Osteocyte (in vitro differentiated cells): ENCODE measurements at regions not wholly inside any gene's neighbourhood (a gene's known extent, or its start where the extent isn't known, plus 50 kb on each side); places are given as distances from the start of the nearest gene placed in this dataset.
"Not testable (repeated sequence)": the region's sequence is repeated elsewhere in the genome, so short reads cannot be mapped to it uniquely, and the experiment has no call there.

ENCODE experiments used
- DNase-seq: peaks from one replicate; pipeline ENCODE4 v3.0.0; 2021; ENCODE audit warnings: mixed read lengths; ENCODE audit not compliant: unreplicated experiment; ENCODE audit errors: extremely low spot score
- H3K27ac Mint-ChIP-seq: one replicate; pipeline ENCODE4 v1.8.0; 2021; ENCODE audit warnings: mild to moderate bottlenecking, mixed read lengths; ENCODE audit not compliant: unreplicated experiment
- H3K27me3 Mint-ChIP-seq: one replicate; pipeline ENCODE4 v1.8.0; 2021; ENCODE audit warnings: mixed read lengths; ENCODE audit not compliant: unreplicated experiment
- H3K36me3 Mint-ChIP-seq: one replicate; pipeline ENCODE4 v1.8.0; 2021; ENCODE audit warnings: mixed read lengths; ENCODE audit not compliant: unreplicated experiment
- H3K4me1 Mint-ChIP-seq: one replicate; pipeline ENCODE4 v1.8.0; 2021; ENCODE audit warnings: mixed read lengths; ENCODE audit not compliant: unreplicated experiment
- H3K4me3 Mint-ChIP-seq: one replicate; pipeline ENCODE4 v1.8.0; 2021; ENCODE audit warnings: mild to moderate bottlenecking, moderate library complexity, mixed read lengths; ENCODE audit not compliant: unreplicated experiment
- H3K9me3 Mint-ChIP-seq: one replicate; pipeline ENCODE4 v1.8.0; 2021; ENCODE audit warnings: mixed read lengths; ENCODE audit not compliant: unreplicated experiment
- TF ChIP-seq, protein P1 (sequence below): fragments of 200-600 bp; sonication (generic); IDR thresholded peaks from 2 replicates; pipeline ENCODE4 v1.5.0; 2021; ENCODE audit warnings: antibody characterized with exemption, mild to moderate bottlenecking, moderate library complexity

DNA sequence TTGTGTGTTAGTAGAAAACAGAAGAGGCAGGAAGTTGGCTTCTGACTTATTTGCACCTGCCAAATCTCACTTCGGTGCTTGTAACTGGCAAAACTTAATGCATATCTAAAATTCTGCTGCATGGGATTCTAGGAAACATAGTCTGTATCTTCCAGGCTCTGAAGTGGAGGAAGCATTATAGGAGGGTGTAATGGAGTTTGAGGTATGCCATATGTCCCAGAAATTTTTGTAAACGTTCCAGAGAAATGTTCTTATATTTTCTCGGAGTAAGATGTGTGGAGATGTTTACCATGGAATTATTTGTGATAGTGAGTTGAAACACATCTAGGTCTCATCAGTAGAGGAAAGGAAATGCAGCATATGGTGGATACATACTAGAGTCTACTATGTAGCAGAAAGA is 1329.0 kb upstream of the NUDT12 start:
- Mint-ChIP-seq H3K27ac (no peak overlapping the region), H3K4me1 (peaks cover 4% of the 10 kb centered on the region), H3K36me3 (no peaks in the 10 kb centered on the region), H3K9me3 (no peaks in the 10 kb centered on the region), H3K4me3 (no peak overlapping the region), H3K27me3 (no peaks in the 10 kb centered on the region)
- no peak for DNase-seq
- TF ChIP-seq, protein P1, sequence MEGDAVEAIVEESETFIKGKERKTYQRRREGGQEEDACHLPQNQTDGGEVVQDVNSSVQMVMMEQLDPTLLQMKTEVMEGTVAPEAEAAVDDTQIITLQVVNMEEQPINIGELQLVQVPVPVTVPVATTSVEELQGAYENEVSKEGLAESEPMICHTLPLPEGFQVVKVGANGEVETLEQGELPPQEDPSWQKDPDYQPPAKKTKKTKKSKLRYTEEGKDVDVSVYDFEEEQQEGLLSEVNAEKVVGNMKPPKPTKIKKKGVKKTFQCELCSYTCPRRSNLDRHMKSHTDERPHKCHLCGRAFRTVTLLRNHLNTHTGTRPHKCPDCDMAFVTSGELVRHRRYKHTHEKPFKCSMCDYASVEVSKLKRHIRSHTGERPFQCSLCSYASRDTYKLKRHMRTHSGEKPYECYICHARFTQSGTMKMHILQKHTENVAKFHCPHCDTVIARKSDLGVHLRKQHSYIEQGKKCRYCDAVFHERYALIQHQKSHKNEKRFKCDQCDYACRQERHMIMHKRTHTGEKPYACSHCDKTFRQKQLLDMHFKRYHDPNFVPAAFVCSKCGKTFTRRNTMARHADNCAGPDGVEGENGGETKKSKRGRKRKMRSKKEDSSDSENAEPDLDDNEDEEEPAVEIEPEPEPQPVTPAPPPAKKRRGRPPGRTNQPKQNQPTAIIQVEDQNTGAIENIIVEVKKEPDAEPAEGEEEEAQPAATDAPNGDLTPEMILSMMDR = no peak

DNA sequence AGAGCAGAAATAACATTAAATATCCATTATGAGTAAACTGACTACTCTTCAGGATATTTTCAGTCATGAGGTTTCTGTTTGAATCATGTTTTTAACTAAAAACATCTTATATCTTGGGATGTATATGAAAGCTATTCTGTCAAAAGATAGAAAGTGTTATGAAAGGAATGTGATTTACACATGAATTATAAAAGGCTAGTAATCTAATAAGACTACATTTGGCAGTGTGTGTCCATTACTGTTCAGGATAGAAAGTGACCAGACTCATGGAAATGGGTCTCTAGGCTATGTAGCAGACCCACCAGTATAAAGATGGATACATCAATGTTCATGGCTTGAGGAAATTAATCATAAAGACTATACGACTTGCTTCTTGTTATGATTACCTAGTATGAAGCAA is 1328.2 kb upstream of the NUDT12 start:
- Mint-ChIP-seq H3K27ac (no peak overlapping the region), H3K27me3 (no peaks in the 10 kb centered on the region), H3K4me3 (no peak overlapping the region), H3K9me3 (no peaks in the 10 kb centered on the region), H3K4me1 (peaks cover 4% of the 10 kb centered on the region), H3K36me3 (no peaks in the 10 kb centered on the region)
- no peak for DNase-seq
- TF ChIP-seq, protein P1 = no peak

DNA sequence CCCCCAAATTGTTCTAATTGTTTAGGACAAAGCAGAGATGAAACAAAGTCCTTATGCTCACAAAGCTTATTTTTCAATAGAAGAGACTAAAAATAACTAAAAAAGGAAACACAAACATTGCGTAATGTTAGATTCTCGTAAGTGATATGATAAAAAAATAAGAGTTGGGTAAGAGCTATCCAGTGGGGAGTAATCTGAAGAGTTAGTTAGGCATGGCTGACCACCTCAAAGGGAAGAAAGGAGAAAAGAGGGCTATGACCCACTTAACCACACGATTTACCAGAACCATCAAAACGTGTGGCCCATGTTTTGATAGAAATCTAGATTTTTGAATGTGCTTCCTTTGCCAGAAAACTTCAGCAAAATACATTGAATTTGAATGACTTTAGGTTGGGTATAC is 1296.8 kb upstream of the NUDT12 start:
- no peak overlapping the region for H3K27ac Mint-ChIP-seq
- DNase-seq = no peak
- peaks cover 6% of the 10 kb centered on the region for H3K9me3 Mint-ChIP-seq
- H3K4me1 Mint-ChIP-seq = peaks cover 14% of the 10 kb centered on the region
- TF ChIP-seq, protein P1 = no peak
- H3K4me3 Mint-ChIP-seq = no peak overlapping the region
- H3K27me3 Mint-ChIP-seq = no peaks in the 10 kb centered on the region
- no peaks in the 10 kb centered on the region for H3K36me3 Mint-ChIP-seq

DNA sequence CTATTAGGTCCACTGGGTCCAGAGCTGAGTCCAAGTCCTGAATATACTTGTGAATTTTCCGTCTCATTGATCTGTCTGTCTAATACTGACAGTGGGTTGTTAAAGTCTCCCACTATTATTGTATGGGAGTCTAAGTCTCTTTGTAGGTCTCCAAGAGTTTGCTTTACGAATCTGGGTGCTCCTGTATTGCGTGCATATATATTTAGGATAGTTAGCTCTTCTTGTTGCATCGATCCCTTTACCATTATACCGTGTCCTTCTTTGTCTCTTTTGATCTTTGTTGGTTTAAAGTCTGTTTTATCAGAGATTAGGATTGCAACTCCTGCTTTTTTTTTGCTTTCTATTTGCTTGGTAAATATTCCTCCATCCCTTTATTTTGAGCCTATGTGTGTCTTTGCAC is 1289.5 kb upstream of the NUDT12 start:
- DNase-seq, H3K4me3 Mint-ChIP-seq, H3K27me3 Mint-ChIP-seq, H3K27ac Mint-ChIP-seq, H3K36me3 Mint-ChIP-seq, H3K4me1 Mint-ChIP-seq: not testable (repeated sequence)
- peaks cover 36% of the 10 kb centered on the region for H3K9me3 Mint-ChIP-seq

DNA sequence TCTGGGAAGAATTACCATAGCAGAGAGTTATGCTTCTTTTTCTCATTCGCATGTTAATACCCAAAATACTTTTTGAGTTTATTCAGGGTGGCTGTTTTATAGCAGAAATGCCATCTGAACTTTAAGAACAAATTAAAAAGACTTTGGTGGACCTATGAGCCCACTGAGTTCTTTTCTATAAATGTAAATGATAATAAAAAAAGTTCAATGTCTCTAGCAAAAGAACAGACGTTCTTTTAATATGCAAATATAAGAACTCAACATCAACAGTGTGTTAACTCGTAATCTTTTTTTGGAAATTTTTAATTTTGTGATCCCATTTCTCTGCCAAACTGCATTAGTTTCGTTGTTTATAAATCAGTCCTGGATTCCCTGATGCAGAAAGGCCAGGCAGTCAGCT is 1283.0 kb upstream of the NUDT12 start:
- H3K4me1 Mint-ChIP-seq = no peaks in the 10 kb centered on the region
- H3K27ac Mint-ChIP-seq = no peak overlapping the region
- no peaks in the 10 kb centered on the region for H3K36me3 Mint-ChIP-seq
- H3K27me3 Mint-ChIP-seq = no peaks in the 10 kb centered on the region
- peaks cover 8% of the 10 kb centered on the region for H3K9me3 Mint-ChIP-seq
- no peak for DNase-seq
- H3K4me3 Mint-ChIP-seq = no peak overlapping the region
- TF ChIP-seq, protein P1 = no peak

DNA sequence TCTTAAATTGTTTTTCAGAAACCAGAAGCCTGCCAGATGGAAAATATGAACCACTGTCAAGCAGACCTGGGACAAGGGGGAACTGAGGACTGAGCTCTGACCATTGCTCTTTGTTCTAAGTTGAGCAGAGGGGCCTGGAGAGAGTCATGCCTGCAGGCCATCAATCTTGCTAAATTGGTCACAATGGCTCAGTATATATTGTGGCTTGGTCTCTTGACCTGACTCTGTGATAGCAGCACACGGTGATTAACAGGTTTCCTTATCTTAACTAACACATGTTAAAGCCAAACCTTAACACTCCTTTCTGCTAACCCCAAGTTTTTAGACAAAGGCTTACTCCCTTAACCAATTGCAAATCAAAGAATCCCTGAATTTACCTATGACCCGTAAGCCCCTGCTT is 1281.2 kb upstream of the NUDT12 start:
- TF ChIP-seq, protein P1 = no peak
- no peaks in the 10 kb centered on the region for H3K36me3 Mint-ChIP-seq
- no peak for DNase-seq
- H3K27me3 Mint-ChIP-seq = no peaks in the 10 kb centered on the region
- H3K4me1 Mint-ChIP-seq = no peaks in the 10 kb centered on the region
- no peaks in the 10 kb centered on the region for H3K9me3 Mint-ChIP-seq
- H3K27ac Mint-ChIP-seq = no peak overlapping the region
- H3K4me3 Mint-ChIP-seq = no peak overlapping the region
